OCI-LY1 (cell line): ENCODE measurements at regions not wholly inside any gene's neighbourhood (a gene's known extent, or its start where the extent isn't known, plus 50 kb on each side); places are given as distances from the start of the nearest gene placed in this dataset.

Source experiments
- H2AFZ ChIP-seq: fragments of 200-600 bp; sonication (generic), shearing (Covaris generic); 2 replicates; pipeline ENCODE4 v1.6.0; 2014; ENCODE audit warnings: antibody characterized with exemption, mild to moderate bottlenecking, low read length
- H3F3A ChIP-seq: fragments of 200-600 bp; sonication (generic), shearing (Covaris generic); 2 replicates; pipeline ENCODE4 v1.6.0; 2014; ENCODE audit warnings: mild to moderate bottlenecking, antibody characterized with exemption, low read length, moderate library complexity; ENCODE audit not compliant: insufficient read depth
- H3K27ac ChIP-seq: fragments of 200-600 bp; sonication (generic); 2 replicates; pipeline ENCODE4 v1.5.1; 2014; ENCODE audit warnings: low read length, mixed run types, mild to moderate bottlenecking, low read depth; ENCODE audit not compliant: poor library complexity, severe bottlenecking
- H3K27me3 ChIP-seq: fragments of 200-600 bp; sonication (generic); 2 replicates; pipeline ENCODE4 v1.6.0; 2014; ENCODE audit warnings: antibody characterized with exemption, mild to moderate bottlenecking, low read length, moderate library complexity; ENCODE audit not compliant: insufficient read depth
- H3K36me3 ChIP-seq: fragments of 200-600 bp; sonication (generic); 2 replicates; pipeline ENCODE4 v1.6.1; 2014; ENCODE audit warnings: mild to moderate bottlenecking, antibody characterized with exemption, low read length, moderate library complexity, mixed read lengths; ENCODE audit not compliant: insufficient read depth
- H3K4me1 ChIP-seq: fragments of 200-600 bp; sonication (generic); 2 replicates; pipeline ENCODE4 v1.5.1; 2014; ENCODE audit warnings: mild to moderate bottlenecking, low read length, moderate library complexity; ENCODE audit not compliant: insufficient read depth, severe bottlenecking
- H3K4me2 ChIP-seq: fragments of 200-600 bp; sonication (generic), shearing (Covaris generic); 2 replicates; pipeline ENCODE4 v1.6.1; 2014; ENCODE audit warnings: low read length
- H3K4me3 ChIP-seq: fragments of 200-600 bp; sonication (generic); 2 replicates; pipeline ENCODE4 v1.5.1; 2014; ENCODE audit warnings: low read length, low read depth, mild to moderate bottlenecking, mixed read lengths; ENCODE audit not compliant: poor library complexity, severe bottlenecking
- H3K79me2 ChIP-seq: fragments of 200-600 bp; shearing (Covaris generic); 2 replicates; pipeline ENCODE4 v1.6.1; 2016; ENCODE audit warnings: mixed run types, low read length, mixed read lengths; ENCODE audit not compliant: insufficient read depth
- H3K9ac ChIP-seq: fragments of 200-600 bp; sonication (generic), shearing (Covaris generic); 2 replicates; pipeline ENCODE4 v1.6.1; 2014; ENCODE audit warnings: mild to moderate bottlenecking, low read length, mixed read lengths
- H3K9me2 ChIP-seq: fragments of 200-600 bp; sonication (generic), shearing (Covaris generic); 2 replicates; pipeline ENCODE4 v1.6.1; 2014; ENCODE audit warnings: low read depth, mild to moderate bottlenecking, low read length, mixed read lengths
- H3K9me3 ChIP-seq: fragments of 200-600 bp; shearing (Covaris generic); 2 replicates; pipeline ENCODE4 v1.6.1; 2014; ENCODE audit warnings: low read length, mixed read lengths
- H4K20me1 ChIP-seq: fragments of 200-600 bp; sonication (generic), shearing (Covaris generic); 2 replicates; pipeline ENCODE4 v1.6.0; 2016; ENCODE audit warnings: mild to moderate bottlenecking, low read length; ENCODE audit not compliant: insufficient read depth
- CTCF ChIP-seq: fragments of 200-600 bp; sonication (generic), shearing (Covaris generic); IDR thresholded peaks from 2 replicates; pipeline ENCODE4 v1.5.1; 2017; ENCODE audit warnings: mild to moderate bottlenecking, antibody characterized with exemption, low read length, moderate library complexity, mixed read lengths
- EZH2 ChIP-seq: fragments of 200-600 bp; sonication (generic), shearing (Covaris generic); IDR thresholded peaks from 2 replicates; pipeline ENCODE4 v1.8.0; 2017; ENCODE audit warnings: borderline replicate concordance, mixed run types, mild to moderate bottlenecking, antibody characterized with exemption, low read length, moderate library complexity, mixed read lengths

GRCh38 chr10:111177379-111177778 is 100.5 kb downstream of the ADRA2A start:
- no peak for TF ChIP-seq EZH2
- Histone ChIP-seq H3F3A (no peaks in the 10 kb centered on the region), H3K79me2 (no peaks in the 10 kb centered on the region), H4K20me1 (no peaks in the 10 kb centered on the region), H3K27me3 (no peaks in the 10 kb centered on the region), H3K4me1 (no peaks in the 10 kb centered on the region), H3K9me3 (no peaks in the 10 kb centered on the region), H3K4me3 (no peak overlapping the region), H3K9ac (no peak overlapping the region), H2AFZ (no peak overlapping the region), H3K4me2 (no peak overlapping the region), H3K27ac (no peak overlapping the region), H3K36me3 (no peaks in the 10 kb centered on the region), H3K9me2 (no peaks in the 10 kb centered on the region)

DNA sequence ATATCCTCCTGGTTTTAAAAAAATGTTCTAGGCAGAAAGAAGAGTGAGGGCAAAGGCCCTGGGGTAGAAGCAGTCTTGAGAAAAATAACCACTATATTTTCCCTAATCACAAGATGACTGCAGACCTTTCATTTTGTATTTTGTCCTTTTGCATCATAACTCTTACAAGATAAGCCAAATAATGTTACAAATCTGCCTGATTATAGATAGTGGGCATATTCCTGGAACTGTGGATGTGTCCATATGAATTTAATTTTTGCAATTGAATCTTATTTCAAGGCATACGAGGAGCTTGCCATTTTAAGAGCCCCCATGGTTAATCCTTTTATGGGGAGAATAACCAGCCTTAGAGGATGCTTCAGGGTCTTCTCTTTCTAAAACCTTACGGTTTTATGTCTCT is 102.7 kb downstream of the ADRA2A start:
- TF ChIP-seq CTCF = no peak
- no peak for TF ChIP-seq EZH2
- Histone ChIP-seq H3K9me3 (no peaks in the 10 kb centered on the region), H3K79me2 (no peaks in the 10 kb centered on the region), H3K9ac (no peak overlapping the region), H3K9me2 (no peaks in the 10 kb centered on the region), H4K20me1 (no peaks in the 10 kb centered on the region), H3K27me3 (no peaks in the 10 kb centered on the region), H3F3A (no peaks in the 10 kb centered on the region), H3K27ac (no peak overlapping the region), H3K4me2 (no peak overlapping the region), H3K4me3 (no peak overlapping the region), H3K36me3 (no peaks in the 10 kb centered on the region), H3K4me1 (no peaks in the 10 kb centered on the region), H2AFZ (no peak overlapping the region)

GRCh38 chr10:111186358-111186757 is 109.5 kb downstream of the ADRA2A start:
- Histone ChIP-seq H3K9me3 (no peaks in the 10 kb centered on the region), H3K36me3 (no peaks in the 10 kb centered on the region), H3K79me2 (no peaks in the 10 kb centered on the region), H3K27ac (no peak overlapping the region), H3K4me3 (no peak overlapping the region), H3K4me1 (no peaks in the 10 kb centered on the region), H3F3A (no peaks in the 10 kb centered on the region), H3K9ac (no peak overlapping the region), H3K9me2 (no peaks in the 10 kb centered on the region), H3K27me3 (peaks cover 6% of the 10 kb centered on the region; the same call in 1 of the 2 replicates), H3K4me2 (no peak overlapping the region), H4K20me1 (no peaks in the 10 kb centered on the region), H2AFZ (no peak overlapping the region)
- no peak for TF ChIP-seq CTCF
- no peak for TF ChIP-seq EZH2

- no peaks in the 10 kb centered on the region for H3K36me3 ChIP-seq
- no peaks in the 10 kb centered on the region for H3K9me2 ChIP-seq
- no peak overlapping the region for H2AFZ ChIP-seq
- H3K9me3 ChIP-seq = no peaks in the 10 kb centered on the region
- no peaks in the 10 kb centered on the region for H3F3A ChIP-seq
- peaks cover 6% of the 10 kb centered on the region; the same call in 1 of the 2 replicates for H3K27me3 ChIP-seq
- no peak overlapping the region for H3K4me3 ChIP-seq
- no peaks in the 10 kb centered on the region for H3K79me2 ChIP-seq
- no peaks in the 10 kb centered on the region for H4K20me1 ChIP-seq
- no peaks in the 10 kb centered on the region for H3K4me1 ChIP-seq
- H3K4me2 ChIP-seq = no peak overlapping the region
- TF ChIP-seq EZH2 = no peak
- no peak for TF ChIP-seq CTCF
- H3K9ac ChIP-seq = no peak overlapping the region
- H3K27ac ChIP-seq = no peak overlapping the region
Measured at GRCh38 chr10:111187096-111187495, 110.3 kb downstream of the ADRA2A start.
